ENCODE measurements at regions not wholly inside any gene's neighbourhood (a gene's known extent, or its start where the extent isn't known, plus 50 kb on each side); places are given as distances from the start of the nearest gene placed in this dataset.

DNA sequence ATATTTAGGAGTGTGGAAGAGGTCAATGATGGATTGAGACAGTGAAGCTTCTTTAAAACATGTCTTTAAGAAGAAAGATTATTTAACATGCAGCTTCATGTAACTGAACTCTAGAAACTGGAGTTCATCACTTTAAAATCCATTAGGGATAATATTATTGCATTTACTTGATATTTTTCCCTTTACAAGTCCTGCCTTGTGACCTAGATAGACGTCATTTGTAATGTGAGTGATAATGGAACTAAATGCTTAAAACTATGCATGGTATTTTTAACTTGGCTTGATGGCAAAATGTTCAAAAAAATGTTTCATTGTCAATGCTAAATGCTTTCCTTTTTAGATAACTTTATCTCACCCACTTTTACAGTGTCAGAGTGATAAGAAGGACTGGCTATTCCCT is 723.7 kb downstream of the RWDD3 start:
- TF ChIP-seq POLR2AphosphoS5 (IDR thresholded peaks at IDR 0.05; ENCODE audit: borderline replicate concordance, low read depth, low read length) (no peak), EZH2 (IDR thresholded peaks at IDR 0.05) (no peak), FOXP2 (optimal IDR thresholded peaks at IDR 0.05; ENCODE audit: control extremely low read depth, extremely low read length, insufficient read depth) (no peak)

Data from SK-N-MC (cell line).